ENCODE measurements at regions not wholly inside any gene's neighbourhood (a gene's known extent, or its start where the extent isn't known, plus 50 kb on each side); places are given as distances from the start of the nearest gene placed in this dataset.

- DNase-seq (ENCODE audit: low spot score) (no peak), ATAC-seq (no peak), FAIRE-seq (no peak)
- POLR2A ChIA-PET, result no interaction called here
- Histone ChIP-seq H3K27ac (ENCODE audit: extremely low read length, insufficient read depth, low read length) (no peak overlapping the region), H3K9ac (ENCODE audit: insufficient read depth, low read depth, low read length) (no peak overlapping the region), H3K4me1 (ENCODE audit: insufficient read depth, low read length) (no peaks in the 10 kb centered on the region), H4K20me1 (ENCODE audit: insufficient read depth, low read length) (no peaks in the 10 kb centered on the region), H3K9me3 (ENCODE audit: low read length) (no peaks in the 10 kb centered on the region), H3K4me2 (ENCODE audit: low read depth, low read length) (no peak overlapping the region), H3K36me3 (replicated peaks in 1 of 2; ENCODE audit: control insufficient read depth in 1 of 2, insufficient read depth in 2 of 2, low read length in 2 of 2) (no peaks in the 10 kb centered on the region), H3K27me3 (ENCODE audit: control insufficient read depth in 1 of 2, insufficient read depth in 2 of 2, low read length in 2 of 2) (peaks cover 2 to 12% of the 10 kb centered on the region in 2 experiments; a peak in 2 of 5 replicates), H2AFZ (ENCODE audit: low read length) (no peak overlapping the region), H3K79me2 (ENCODE audit: insufficient read depth, low read length) (no peaks in the 10 kb centered on the region), H3K4me3 (replicated peaks in 1 of 3; ENCODE audit: insufficient read depth in 1 of 3, low read depth in 2 of 3, low read length in 3 of 3) (no peak overlapping the region)
- intact Hi-C loops (cut with micrococcal nuclease; ENCODE audit: unreplicated experiment) (no loop called here), in situ Hi-C loops (cut with HindIII; ENCODE audit: extremely low pct_ligation_motif_present, low pct_unique_long_range_greater_than_20kb) (no loop called here)
- 18% methylated on average over 2 of the region's 5 CpGs for WGBS (ENCODE audit: low lambda C conversion rate)
- no peak for TF ChIP-seq XBP1 (CRISPR knock-in tag; IDR thresholded peaks at IDR 0.05)
- no peak for TF ChIP-seq ZNF317 (CRISPR knock-in tag; IDR thresholded peaks at IDR 0.05)
- TF ChIP-seq ELF1 (CRISPR knock-in tag; IDR thresholded peaks at IDR 0.05), result no peak
- TF ChIP-seq SMARCE1 (IDR thresholded peaks at IDR 0.05; ENCODE audit: borderline replicate concordance), result no peak
- TF ChIP-seq CTCF (CRISPR knock-in tag; IDR thresholded peaks at IDR 0.05), result no peak
- no peak for TF ChIP-seq ZNF292 (CRISPR knock-in tag; IDR thresholded peaks at IDR 0.05; ENCODE audit: borderline replicate concordance, low read depth)
- no peak for TF ChIP-seq GTF3A (CRISPR knock-in tag; conservative IDR thresholded peaks at IDR 0.05)
- no peak for TF ChIP-seq ISX (CRISPR knock-in tag; conservative IDR thresholded peaks at IDR 0.05)
- TF ChIP-seq TCF12 (IDR thresholded peaks at IDR 0.05), result no peak
- TF ChIP-seq TCF12 (CRISPR knock-in tag; IDR thresholded peaks at IDR 0.05), result no peak
- TF ChIP-seq CCAR2 (optimal IDR thresholded peaks at IDR 0.05; ENCODE audit: low read depth, low read length), result no peak
- TF ChIP-seq RORA (CRISPR knock-in tag; IDR thresholded peaks at IDR 0.05), result no peak
- no peak for TF ChIP-seq CBX5 (CRISPR knock-in tag; IDR thresholded peaks at IDR 0.05; ENCODE audit: borderline replicate concordance)
- BruUV-seq (replicated peaks), result no TSS peak
- CTCF ChIA-PET (ENCODE audit: low intra/inter-chr PET ratio, low total read pairs), result no interaction called here
Observed at GRCh38 chr19:32266460-32266859, 79.0 kb upstream of the ZNF507 start.

Data from HepG2 (cell line).